HG03066 (cell line): ENCODE measurements at regions not wholly inside any gene's neighbourhood (a gene's known extent, or its start where the extent isn't known, plus 50 kb on each side); places are given as distances from the start of the nearest gene placed in this dataset.
"Not testable (repeated sequence)": the region's sequence is repeated elsewhere in the genome, so short reads cannot be mapped to it uniquely, and the experiment has no call there.

ENCODE experiments used
- ATAC-seq: cut with Tn5 transposase; IDR thresholded peaks from one replicate; pipeline ENCODE4 v1.9.1; 2021; ENCODE audit warnings: low read depth; ENCODE audit not compliant: unreplicated experiment

DNA sequence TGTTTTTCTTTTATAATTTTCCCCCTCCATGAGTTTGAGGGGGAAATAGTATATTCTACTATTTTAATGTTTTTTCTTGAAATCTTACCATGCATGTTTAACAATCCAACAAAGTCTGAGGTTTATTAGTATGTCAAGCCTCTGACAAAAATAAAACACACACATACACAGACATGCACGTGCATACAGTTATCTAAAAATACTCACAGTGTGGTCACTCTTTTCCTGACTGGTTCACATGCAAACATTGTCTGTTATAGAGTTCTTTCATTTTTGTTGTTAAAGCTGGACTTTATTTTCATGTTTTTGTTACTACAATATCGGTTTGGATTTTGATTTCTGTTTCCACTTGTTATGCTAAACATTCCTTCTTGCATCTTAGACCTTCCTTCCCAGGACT is 236.6 kb downstream of the MFSD1 start:
- ATAC-seq = no peak

DNA sequence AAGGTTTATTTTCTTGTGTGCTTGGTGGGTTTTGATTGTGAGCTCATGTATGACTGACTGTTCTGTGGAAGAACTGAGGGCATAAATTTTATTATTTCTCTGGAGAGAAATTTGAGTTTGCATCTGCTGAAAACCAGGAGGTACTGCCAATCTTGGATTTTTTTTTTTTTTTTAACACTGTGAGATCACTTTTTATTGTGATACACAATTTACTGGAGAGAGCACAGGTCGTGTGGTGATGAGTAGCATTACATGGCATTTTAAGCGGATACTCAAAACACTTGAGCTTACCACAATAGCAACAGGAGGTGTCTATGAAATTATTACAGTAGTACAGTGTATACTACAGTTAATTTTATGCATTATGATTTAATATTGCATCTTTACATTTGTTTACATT is 237.4 kb downstream of the MFSD1 start:
- no peak for ATAC-seq

DNA sequence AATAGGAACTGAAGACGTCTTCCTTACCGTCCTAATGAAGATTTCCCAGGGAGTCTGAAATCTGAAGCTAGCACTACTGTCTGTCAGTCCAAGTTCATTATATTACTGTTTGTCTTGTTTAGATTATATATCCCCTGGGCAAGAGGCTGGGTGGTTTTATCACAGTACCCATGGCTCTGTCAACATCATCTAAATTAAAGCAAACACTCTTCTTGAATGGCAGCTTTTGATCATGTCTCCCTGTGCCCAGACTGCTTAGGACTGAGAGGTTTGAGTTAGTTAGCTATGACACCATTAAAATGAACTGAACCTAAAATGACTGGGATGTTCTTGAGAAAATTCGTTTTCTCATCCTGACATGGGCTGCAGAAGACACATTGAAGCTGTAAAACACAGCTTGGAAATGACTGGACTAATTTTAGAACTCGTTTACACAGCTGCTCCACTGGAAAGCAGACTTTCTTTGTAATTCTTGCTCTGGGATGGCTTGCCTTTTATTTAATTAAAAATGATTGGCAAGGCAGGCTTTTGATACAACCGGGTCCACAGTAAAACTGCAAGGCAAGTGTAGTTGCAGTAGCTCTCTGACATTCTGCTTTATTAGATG is 243.5 kb downstream of the MFSD1 start:
- no peak for ATAC-seq

- no peak for ATAC-seq
These were observed 245.5 kb downstream of the MFSD1 start for GRCh38 chr3:159047361-159047760.

GRCh38 chr3:159052494-159052893 is 250.6 kb downstream of the MFSD1 start:
- ATAC-seq = not testable (repeated sequence)

GRCh38 chr3:159057621-159058020 is 255.8 kb downstream of the MFSD1 start:
- no peak for ATAC-seq

DNA sequence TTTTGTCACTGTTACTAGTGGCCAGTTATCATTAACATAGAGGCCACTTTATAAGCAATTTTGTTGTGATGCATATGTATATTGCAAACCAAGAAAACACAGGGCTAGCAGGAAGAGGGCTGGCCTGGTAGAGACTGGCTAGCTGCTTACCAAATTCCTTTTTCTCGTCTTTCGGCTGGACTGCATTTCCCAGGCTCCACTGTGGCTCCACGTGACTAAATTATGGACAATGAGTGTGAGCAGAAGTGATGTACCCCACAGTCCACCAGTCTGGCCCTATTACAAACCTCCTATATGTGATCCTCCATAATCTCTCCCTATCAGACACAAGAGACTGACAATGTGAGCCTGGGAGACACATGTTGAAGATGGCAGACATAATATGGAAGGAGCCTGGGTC is 257.0 kb downstream of the MFSD1 start:
- no peak for ATAC-seq

- ATAC-seq = no peak
These were observed 257.5 kb downstream of the MFSD1 start for GRCh38 chr3:159059395-159059794.

DNA sequence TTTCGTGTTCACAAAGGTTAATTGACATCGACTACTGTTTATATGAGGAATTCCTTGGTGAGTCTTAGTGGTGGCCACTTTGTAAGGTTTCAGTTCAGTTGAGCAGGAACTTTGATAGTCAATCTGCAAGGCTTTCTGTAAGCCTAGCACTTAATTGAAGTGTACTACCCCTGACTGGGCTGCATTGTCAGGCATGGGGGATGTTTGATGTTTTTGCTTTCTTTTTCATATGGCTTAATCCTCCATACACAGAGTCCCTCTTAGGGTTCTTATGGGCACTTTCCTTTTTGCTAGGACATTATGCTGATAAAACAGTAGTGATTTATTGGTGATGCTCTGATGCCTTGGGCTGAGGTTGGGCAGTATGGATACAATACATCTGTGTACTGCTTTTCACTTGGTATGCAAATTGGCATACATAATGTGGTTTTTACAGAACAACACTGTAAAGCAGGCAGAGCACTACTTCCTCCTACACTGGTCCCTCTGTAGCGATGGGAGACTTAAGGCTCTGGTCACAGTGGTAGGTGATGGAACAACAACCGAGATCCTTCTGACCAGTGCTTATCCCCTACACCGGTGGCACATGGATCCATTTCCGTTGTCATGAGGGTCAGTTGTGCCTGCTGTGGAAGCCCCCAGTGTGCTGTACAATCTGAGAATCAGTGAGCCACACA is 261.0 kb downstream of the MFSD1 start:
- ATAC-seq = no peak

DNA sequence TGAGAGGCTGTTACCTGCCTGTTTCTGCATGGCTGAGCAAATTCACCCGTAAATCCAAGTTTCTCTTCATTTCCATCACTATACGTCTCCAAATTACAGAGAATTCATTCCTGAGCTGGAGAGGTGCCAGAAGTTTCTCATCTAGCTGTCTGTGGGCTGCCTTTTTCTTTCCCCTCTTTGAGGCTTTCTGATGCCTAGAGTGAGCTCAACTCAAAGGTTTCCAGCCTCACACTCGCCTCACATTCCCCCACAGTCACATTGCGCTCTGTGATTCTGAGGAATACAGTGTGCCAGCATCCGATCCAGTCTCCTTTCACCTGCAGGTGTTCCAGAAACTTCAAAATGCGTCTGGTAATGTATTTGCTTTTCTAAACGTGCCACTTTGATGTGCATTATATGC is 267.2 kb downstream of the MFSD1 start, which contains the start of gene IQCJ:
TSS of gene IQCJ (plus strand) at position 229 of the 400 bp plus-strand sequence.
- no peak for ATAC-seq

- ATAC-seq = no peak
These were observed 268.1 kb downstream of the MFSD1 start for GRCh38 chr3:159069866-159070425.

- no peak for ATAC-seq
These were observed 273.2 kb downstream of the MFSD1 start for GRCh38 chr3:159074756-159075701.

DNA sequence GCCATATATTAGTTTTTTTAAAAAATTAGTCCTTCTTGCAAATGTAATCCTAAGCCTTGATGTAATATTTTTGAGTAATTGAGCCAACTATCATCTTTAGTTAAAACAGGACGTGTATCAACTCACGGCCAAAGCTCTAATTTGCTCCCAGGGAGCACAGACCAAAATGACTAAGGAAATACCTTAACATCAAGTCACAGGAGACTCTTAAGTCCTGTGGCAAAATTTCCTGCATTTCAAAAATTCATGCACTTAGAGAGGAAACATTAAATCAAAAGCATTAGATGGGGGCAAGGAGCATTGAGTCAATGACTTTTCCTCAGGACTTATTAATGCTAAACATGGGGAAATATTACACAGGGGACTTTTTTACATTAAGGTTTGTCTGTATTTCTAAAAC is 276.0 kb downstream of the MFSD1 start:
- ATAC-seq = no peak

- no peak for ATAC-seq
These were observed 278.4 kb downstream of the MFSD1 start for GRCh38 chr3:159080256-159080655.

GRCh38 chr3:159080821-159081220 is 279.0 kb downstream of the MFSD1 start:
- no peak for ATAC-seq

DNA sequence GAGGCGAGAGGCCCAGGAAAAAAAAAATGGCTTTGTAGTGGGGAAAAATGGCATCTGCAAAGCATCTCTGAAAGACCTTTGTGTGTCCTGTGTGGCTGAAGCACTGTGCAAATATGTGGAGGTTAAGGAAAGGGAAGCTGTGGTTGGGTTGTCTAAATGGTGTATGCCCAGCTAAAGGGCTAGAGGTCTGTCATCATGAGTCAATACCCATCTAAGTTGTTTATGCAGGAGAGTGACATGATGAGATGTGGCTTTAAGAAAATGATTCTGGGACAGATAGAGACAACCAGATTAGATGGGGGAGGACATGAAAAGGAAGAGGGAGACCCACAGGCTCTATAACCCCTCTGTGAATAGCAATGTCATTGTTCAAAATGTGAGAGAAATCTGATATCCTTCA is 280.7 kb downstream of the MFSD1 start:
- ATAC-seq = no peak

GRCh38 chr3:159091936-159092335 is 290.1 kb downstream of the MFSD1 start:
- no peak for ATAC-seq

DNA sequence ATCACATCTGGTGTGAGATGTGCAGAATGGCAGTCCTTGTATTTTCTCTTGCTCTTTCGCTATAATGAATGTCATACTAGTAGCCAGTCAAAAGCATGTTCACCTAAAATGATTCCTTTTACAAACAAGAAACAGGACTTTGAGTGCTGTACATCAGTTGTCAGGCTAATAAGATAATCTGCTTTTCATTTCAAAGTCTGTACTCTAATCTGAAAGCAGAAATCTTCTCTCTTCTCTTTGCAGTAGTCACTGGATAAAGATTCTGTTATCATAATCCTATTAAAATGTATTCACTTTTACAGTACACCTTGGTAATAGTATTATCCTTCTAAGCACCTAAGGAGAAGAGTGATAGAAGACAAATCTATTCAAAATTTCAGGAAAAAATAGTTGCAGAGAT is 300.1 kb downstream of the MFSD1 start:
- no peak for ATAC-seq

DNA sequence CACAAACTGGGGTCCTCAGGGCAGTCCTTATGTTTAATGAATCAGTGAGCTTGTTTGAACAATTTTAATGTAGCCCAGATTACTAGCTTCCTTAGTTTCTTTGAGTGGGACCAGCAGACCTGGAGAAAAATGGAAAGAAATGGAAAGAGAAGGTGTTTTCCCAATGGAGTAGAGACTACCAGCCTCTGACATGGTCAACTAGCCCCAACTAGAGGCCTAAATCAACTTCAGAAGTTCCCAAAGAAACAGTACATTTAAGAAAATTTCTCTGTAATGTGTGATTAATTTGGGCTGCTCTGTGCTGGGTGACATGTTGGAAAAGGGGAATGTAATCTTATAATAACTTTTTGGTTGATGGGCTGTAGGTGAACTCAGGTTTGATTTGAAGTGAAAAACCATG is 310.9 kb downstream of the MFSD1 start:
- ATAC-seq = no peak

DNA sequence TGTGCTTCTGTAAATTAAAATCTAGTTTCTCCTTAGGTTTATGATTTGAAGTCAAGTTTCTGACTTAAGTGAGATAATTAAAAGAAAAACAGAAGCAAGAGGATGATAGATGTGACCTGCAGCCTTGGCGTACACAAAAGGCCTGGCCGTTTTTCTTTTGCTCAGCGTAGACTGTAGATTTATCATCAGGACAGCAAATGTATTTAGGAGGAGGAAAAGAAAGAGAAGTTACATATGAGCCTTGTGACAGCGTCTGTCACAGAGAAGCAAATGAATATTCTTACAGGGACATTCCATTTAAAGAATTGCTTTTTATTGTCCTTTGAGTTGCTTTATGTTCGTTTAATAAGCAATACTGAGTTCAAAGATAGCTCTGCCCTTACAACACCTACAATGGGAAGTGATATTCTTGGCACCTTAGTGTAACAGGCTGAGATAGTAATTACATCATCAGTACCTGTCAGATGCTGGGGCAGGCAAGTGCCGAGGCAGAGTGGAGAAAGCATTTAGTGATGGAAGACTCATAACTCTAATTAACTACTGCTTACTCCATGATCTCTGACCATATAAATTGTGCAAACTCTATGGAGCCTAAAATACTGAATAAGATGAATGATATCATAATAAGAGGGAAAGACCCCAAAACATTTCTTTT is 311.5 kb downstream of the MFSD1 start:
- ATAC-seq = no peak

- ATAC-seq = no peak
These were observed 312.7 kb downstream of the MFSD1 start for GRCh38 chr3:159114582-159114981.
